Activated naive CD8-positive, alpha-beta T cell treated with anti-CD3 and anti-CD28 coated beads, Interleukin-2, amount 50 U/mL, for 24 hours (primary cell): ENCODE measurements at regions not wholly inside any gene's neighbourhood (a gene's known extent, or its start where the extent isn't known, plus 50 kb on each side); places are given as distances from the start of the nearest gene placed in this dataset.

Source experiments
- ATAC-seq: fragments of 150-1000 bp; cut with Tn5 transposase; one replicate; pipeline ENCODE4 v1.10.0; 2021
- DNase-seq: peaks from one replicate; pipeline ENCODE4 v3.0.0; 2021
- H3K27ac Mint-ChIP-seq: one replicate; pipeline ENCODE4 v1.8.0; 2021; ENCODE audit warnings: mild to moderate bottlenecking, mixed read lengths
- H3K27me3 Mint-ChIP-seq: one replicate; pipeline ENCODE4 v1.8.0; 2021; ENCODE audit warnings: mixed read lengths
- H3K36me3 Mint-ChIP-seq: one replicate; pipeline ENCODE4 v1.8.0; 2021; ENCODE audit warnings: low read depth, mixed read lengths
- H3K4me1 Mint-ChIP-seq: one replicate; pipeline ENCODE4 v1.8.0; 2021; ENCODE audit warnings: mixed read lengths
- H3K4me3 Mint-ChIP-seq: one replicate; pipeline ENCODE4 v1.8.0; 2021; ENCODE audit warnings: mild to moderate bottlenecking, moderate library complexity, mixed read lengths
- H3K9me3 Mint-ChIP-seq: one replicate; pipeline ENCODE4 v1.8.0; 2021; ENCODE audit warnings: mixed read lengths

DNA sequence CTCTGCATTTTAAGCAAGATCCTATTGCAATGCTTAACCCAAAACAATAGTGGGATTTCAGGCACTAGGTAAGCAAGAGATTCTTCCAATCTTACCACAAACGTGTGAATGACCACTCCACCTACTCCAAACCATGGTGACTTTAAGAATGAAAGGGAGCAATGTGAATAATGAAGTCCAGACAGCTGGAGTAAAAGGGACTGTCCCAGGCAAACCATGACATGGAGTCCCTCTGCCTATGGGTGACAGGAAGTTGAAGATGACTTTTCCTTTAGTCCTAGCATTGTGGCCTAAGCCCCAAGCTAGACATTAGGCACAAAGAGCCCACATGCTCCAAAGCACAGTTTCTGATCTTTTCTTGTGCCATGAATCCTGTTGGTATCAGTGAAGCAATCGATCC lies 179.0 kb downstream of the SHQ1 start:
- no peak for ATAC-seq
- Mint-ChIP-seq H3K4me3 (no peak overlapping the region), H3K9me3 (no peaks in the 10 kb centered on the region), H3K27me3 (no peaks in the 10 kb centered on the region), H3K4me1 (peaks cover 5% of the 10 kb centered on the region), H3K27ac (no peak overlapping the region), H3K36me3 (no peaks in the 10 kb centered on the region)
- DNase-seq: no peak

DNA sequence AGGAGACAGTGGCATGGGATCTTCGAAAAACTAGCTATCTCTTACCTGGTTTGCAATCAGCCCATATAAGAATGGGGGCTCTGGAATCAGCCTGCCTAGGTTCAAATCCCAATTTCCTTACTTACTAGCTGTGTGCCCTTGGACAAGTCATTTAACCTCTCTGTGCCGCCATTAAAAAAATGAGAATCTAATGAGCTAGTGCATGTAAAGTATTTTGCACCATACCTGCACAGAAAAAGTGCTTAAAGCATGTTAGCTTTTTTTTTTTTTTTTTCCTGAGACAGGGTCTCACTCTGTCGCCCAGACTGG lies 181.8 kb downstream of the SHQ1 start:
- H3K36me3 Mint-ChIP-seq: no peaks in the 10 kb centered on the region
- H3K4me3 Mint-ChIP-seq: no peak overlapping the region
- peaks cover 5% of the 10 kb centered on the region for H3K4me1 Mint-ChIP-seq
- H3K27ac Mint-ChIP-seq: no peak overlapping the region
- no peaks in the 10 kb centered on the region for H3K9me3 Mint-ChIP-seq
- H3K27me3 Mint-ChIP-seq: no peaks in the 10 kb centered on the region
- ATAC-seq (no peak), DNase-seq (no peak)

DNA sequence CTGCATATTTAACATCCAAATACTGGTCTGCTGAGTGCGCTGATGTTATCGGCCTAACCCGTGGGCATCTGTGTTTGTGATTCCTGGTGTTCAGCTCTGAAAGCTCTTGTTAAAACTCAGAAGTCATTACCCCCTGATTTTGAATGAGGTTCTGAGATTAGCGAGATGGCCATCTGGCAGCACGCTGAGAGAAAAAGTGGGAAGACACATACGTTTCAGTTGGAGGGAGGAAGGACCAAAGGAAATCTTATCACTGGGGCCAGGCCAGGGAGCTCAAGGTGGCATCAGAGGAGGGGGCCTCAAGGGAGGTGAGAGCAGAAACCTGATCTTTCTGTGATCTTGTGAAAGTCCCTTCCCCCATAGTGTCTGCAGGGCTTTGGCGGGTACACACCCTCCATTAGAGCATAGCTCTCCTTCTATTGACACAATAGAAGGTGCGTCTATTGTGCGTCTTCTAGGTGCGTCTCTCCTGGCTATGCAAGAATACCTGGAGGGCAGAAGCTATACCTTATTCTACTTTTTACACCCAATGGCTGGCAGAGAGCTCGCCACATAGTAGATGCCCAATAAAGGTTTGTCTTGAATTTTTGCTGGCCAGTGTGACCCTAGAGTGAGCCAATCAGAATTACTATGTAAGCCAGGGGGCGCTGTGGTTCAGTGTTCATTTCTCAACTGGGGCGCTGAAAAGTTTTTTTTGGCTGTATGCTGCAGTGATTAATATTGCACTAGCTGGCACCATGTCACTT lies 182.4 kb downstream of the SHQ1 start:
- ATAC-seq: peak; percentile 57
- no peaks in the 10 kb centered on the region for H3K36me3 Mint-ChIP-seq
- no peaks in the 10 kb centered on the region for H3K9me3 Mint-ChIP-seq
- no peak overlapping the region for H3K4me3 Mint-ChIP-seq
- no peak overlapping the region for H3K27ac Mint-ChIP-seq
- peaks cover 5% of the 10 kb centered on the region for H3K4me1 Mint-ChIP-seq
- no peaks in the 10 kb centered on the region for H3K27me3 Mint-ChIP-seq
- DNase-seq: peak; percentile 71

DNA sequence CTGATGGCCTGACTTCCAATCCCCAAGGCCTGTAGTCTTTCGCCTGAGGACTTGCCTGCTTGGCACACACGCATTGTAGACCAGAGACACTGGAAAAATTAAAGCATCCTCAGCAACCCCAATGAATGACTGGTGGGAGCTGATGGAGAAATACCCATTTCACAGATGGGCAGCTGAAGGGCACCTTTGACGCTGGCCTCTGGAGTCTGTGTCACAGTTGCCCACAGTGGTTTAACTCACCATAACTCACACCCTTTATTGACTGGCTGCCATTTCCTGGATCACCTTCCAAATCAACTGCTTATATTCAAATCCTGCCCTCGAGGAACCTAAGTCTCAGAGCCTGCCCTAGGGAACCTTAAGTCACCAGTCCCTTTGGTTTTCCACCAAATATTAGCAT lies 183.1 kb downstream of the SHQ1 start:
- ATAC-seq (no peak), DNase-seq (no peak)
- Mint-ChIP-seq H3K36me3 (no peaks in the 10 kb centered on the region), H3K27ac (no peak overlapping the region), H3K9me3 (no peaks in the 10 kb centered on the region), H3K4me1 (peaks cover 5% of the 10 kb centered on the region), H3K27me3 (peaks cover under 1% of the 10 kb centered on the region), H3K4me3 (no peak overlapping the region)

DNA sequence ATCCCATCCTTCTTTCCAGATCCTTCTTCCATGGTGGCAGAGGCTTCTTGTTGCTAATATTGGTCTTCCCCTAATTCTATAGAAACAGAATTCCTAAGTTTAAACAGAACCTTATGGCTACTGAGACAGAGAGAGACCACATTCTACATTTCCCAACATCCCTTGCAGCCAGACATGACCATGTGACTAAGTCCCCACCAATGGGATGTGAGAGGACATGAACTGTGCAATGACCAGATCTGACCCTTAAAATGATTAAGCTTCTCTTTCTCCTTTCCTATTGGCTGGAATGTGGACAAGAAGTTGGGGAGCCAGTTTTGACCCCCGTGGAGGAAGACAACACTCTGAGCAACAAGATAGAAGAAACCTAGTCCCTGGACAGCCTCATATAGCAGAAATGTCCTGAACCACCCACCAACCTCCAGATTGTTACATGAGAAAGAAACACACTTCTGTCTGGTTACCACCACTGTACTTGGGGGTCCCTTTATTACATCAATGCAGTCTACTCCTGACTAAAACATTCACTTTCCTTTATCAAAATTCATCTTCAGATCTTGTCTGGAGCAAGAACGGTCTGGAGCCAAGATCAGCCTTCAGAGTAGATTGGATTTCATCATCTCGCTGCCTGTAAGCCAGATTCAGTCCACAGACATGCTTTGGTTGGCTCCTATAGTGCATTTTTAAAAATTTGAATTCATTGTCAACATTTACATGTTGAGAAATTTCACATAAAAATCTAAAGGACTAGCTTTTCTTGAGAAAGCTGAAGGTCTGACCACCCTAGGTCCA lies 183.9 kb downstream of the SHQ1 start:
- DNase-seq: no peak
- H3K36me3 Mint-ChIP-seq: no peaks in the 10 kb centered on the region
- H3K4me3 Mint-ChIP-seq: no peak overlapping the region
- ATAC-seq: no peak
- H3K27ac Mint-ChIP-seq: no peak overlapping the region
- H3K4me1 Mint-ChIP-seq: peaks cover 5% of the 10 kb centered on the region
- no peaks in the 10 kb centered on the region for H3K9me3 Mint-ChIP-seq
- H3K27me3 Mint-ChIP-seq: peaks cover 4% of the 10 kb centered on the region

- Mint-ChIP-seq H3K36me3 (no peaks in the 10 kb centered on the region), H3K4me1 (peaks cover 2% of the 10 kb centered on the region)
- no peak for ATAC-seq
These were observed 184.8 kb downstream of the SHQ1 start for GRCh38 chr3:72663429-72663828.

GRCh38 chr3:72661115-72661457 lies 187.2 kb downstream of the SHQ1 start:
- DNase-seq: no peak
- no peaks in the 10 kb centered on the region for H3K9me3 Mint-ChIP-seq

More at GRCh38 chr3:72663429-72663828, 184.8 kb downstream of the SHQ1 start:
- Mint-ChIP-seq H3K27me3 (peaks cover 8% of the 10 kb centered on the region), H3K9me3 (no peaks in the 10 kb centered on the region), H3K27ac (no peak overlapping the region), H3K4me3 (no peak overlapping the region)
- DNase-seq: no peak

DNA sequence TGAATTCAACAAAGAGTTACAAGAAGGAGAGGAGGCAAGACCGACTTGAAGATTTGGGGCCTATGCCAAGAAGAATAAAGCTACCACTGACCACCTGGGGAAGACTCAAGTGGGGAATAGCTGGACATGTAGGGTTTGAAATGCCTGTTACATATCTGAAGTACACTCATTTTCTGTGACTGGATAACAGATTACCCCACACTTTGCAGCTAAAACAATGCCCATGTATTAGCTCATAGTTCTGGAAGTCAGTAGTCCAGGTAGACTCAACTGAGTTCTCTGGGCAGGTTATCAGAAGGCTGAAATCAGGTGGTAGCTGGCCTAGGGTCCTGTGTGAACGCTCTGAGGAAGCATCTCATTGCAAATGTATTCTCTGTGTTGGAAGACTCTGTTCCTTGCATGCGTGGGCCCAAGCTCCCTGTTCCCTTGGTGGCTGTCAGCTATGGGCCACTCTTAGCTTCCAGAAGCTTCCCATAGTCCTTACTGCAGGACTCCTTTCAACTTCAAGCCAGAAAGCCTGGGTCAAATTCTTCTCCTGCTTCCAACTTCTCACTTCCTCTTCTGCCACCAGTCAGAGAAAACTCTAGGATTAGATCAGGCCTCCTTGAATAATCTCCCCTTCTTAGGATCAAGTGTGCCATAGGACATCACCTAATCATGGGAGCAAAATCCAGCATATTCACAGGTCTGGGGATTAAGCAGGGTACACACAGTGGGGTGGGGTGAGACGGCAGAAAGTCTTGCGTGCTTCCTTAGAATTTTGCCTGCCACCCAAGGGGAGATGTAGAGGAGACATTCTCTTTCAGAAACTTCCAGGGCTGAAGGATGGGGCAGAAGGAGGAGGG lies 187.8 kb downstream of the SHQ1 start:
- no peaks in the 10 kb centered on the region for H3K9me3 Mint-ChIP-seq
- DNase-seq (no peak), ATAC-seq (no peak)
- no peak overlapping the region for H3K4me3 Mint-ChIP-seq
- no peaks in the 10 kb centered on the region for H3K36me3 Mint-ChIP-seq
- peaks cover 21% of the 10 kb centered on the region for H3K27me3 Mint-ChIP-seq
- H3K4me1 Mint-ChIP-seq: peaks cover 15% of the 10 kb centered on the region
- no peak overlapping the region for H3K27ac Mint-ChIP-seq

More at GRCh38 chr3:72661115-72661457, 187.2 kb downstream of the SHQ1 start:
- peaks cover 15% of the 10 kb centered on the region for H3K4me1 Mint-ChIP-seq
- peaks cover 18% of the 10 kb centered on the region for H3K27me3 Mint-ChIP-seq
- no peak overlapping the region for H3K4me3 Mint-ChIP-seq
- H3K36me3 Mint-ChIP-seq: no peaks in the 10 kb centered on the region
- no peak overlapping the region for H3K27ac Mint-ChIP-seq
- no peak for ATAC-seq

- H3K9me3 Mint-ChIP-seq: no peaks in the 10 kb centered on the region
- no peak for DNase-seq
- ATAC-seq: no peak
- H3K4me1 Mint-ChIP-seq: peaks cover 15% of the 10 kb centered on the region
- H3K27me3 Mint-ChIP-seq: peaks cover 30% of the 10 kb centered on the region
- no peak overlapping the region for H3K4me3 Mint-ChIP-seq
- no peak overlapping the region for H3K27ac Mint-ChIP-seq
- H3K36me3 Mint-ChIP-seq: no peaks in the 10 kb centered on the region
These were observed 188.6 kb downstream of the SHQ1 start for GRCh38 chr3:72659596-72659995.

DNA sequence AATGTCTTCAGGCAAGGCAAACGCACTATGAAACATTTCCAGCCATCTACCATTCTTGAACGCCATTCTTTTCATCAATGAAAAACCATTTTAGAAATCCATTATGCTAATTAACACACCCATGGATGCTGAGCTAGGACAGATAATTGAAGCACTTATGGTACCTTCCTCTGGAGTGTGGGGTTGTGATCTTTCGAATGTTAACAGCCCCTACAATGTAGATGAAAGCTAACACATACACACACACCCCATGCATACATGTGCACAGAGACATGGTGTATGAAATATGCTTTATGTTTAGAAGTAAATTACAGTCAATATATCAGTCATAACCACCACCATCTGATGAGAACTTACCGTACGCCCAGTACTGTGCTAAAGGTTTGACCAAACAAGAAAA lies 189.1 kb downstream of the SHQ1 start:
- Mint-ChIP-seq H3K9me3 (no peaks in the 10 kb centered on the region), H3K4me1 (peaks cover 15% of the 10 kb centered on the region), H3K36me3 (peaks cover 2% of the 10 kb centered on the region), H3K27ac (no peak overlapping the region), H3K4me3 (no peak overlapping the region), H3K27me3 (peaks cover 32% of the 10 kb centered on the region)
- DNase-seq (no peak), ATAC-seq (no peak)

- no peak overlapping the region for H3K27ac Mint-ChIP-seq
- no peak for DNase-seq
- peaks cover 2% of the 10 kb centered on the region for H3K36me3 Mint-ChIP-seq
- H3K27me3 Mint-ChIP-seq: peaks cover 32% of the 10 kb centered on the region
- ATAC-seq: no peak
- no peaks in the 10 kb centered on the region for H3K9me3 Mint-ChIP-seq
- H3K4me3 Mint-ChIP-seq: no peak overlapping the region
- peaks cover 15% of the 10 kb centered on the region for H3K4me1 Mint-ChIP-seq
These were observed 189.7 kb downstream of the SHQ1 start for GRCh38 chr3:72658466-72659100.

DNA sequence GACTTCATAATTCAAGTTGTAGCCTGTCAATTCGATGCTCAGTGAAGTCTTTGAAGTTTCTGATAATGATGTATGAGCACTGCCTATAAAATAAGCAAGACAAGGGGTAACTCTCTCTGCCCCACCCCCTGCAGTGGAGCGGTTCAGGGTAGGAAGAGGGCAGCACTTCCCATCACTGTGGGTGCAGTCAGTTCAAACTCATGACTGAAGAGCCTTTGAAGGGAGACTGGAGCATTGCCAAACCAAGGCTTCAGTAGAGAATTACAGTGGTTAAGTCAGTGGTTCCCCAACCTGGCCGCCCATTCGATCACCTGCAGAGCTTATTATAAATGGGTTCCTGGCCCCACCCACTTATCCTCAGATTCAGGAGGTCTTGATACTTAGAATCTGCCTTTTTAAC lies 190.6 kb downstream of the SHQ1 start:
- H3K27me3 Mint-ChIP-seq: peaks cover 32% of the 10 kb centered on the region
- H3K4me1 Mint-ChIP-seq: peaks cover 15% of the 10 kb centered on the region
- DNase-seq: peak; percentile 32
- H3K9me3 Mint-ChIP-seq: no peaks in the 10 kb centered on the region
- H3K4me3 Mint-ChIP-seq: no peak overlapping the region
- peak; percentile 82 for ATAC-seq
- no peak overlapping the region for H3K27ac Mint-ChIP-seq
- peaks cover 2% of the 10 kb centered on the region for H3K36me3 Mint-ChIP-seq

- Mint-ChIP-seq H3K9me3 (peaks cover 8% of the 10 kb centered on the region), H3K27ac (no peak overlapping the region), H3K27me3 (peaks cover 32% of the 10 kb centered on the region), H3K4me3 (no peak overlapping the region), H3K36me3 (peaks cover 2% of the 10 kb centered on the region), H3K4me1 (peaks cover 15% of the 10 kb centered on the region)
- DNase-seq: no peak
- no peak for ATAC-seq
These were observed 192.5 kb downstream of the SHQ1 start for GRCh38 chr3:72655723-72656122.

DNA sequence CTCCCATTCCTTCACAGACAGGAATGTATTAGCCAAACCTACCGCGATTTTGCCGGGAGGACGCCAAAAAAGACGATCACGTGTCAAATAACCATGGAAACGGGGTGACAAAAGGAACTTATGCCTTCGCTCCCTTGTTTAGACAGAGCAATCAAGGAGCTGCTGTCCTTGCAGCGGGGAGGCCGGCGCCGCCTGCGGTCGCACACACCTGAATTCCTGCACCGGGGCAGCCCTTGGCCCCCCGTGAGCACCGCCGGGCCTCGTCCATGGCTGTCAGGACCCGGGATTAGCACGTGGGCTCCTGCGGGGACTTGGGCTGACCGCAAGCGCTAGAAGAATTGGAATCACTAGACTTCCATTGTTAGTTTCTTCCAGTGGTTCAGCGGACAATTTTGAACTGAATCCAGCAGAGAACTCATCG lies 193.1 kb downstream of the SHQ1 start:
- no peak overlapping the region for H3K4me3 Mint-ChIP-seq
- ATAC-seq (no peak), DNase-seq (no peak)
- no peak overlapping the region for H3K27ac Mint-ChIP-seq
- H3K27me3 Mint-ChIP-seq: peaks cover 32% of the 10 kb centered on the region
- H3K36me3 Mint-ChIP-seq: peaks cover 2% of the 10 kb centered on the region
- peaks cover 8% of the 10 kb centered on the region for H3K9me3 Mint-ChIP-seq
- peaks cover 15% of the 10 kb centered on the region for H3K4me1 Mint-ChIP-seq
